Stomach (tissue), 8 donors: ENCODE measurements at regions not wholly inside any gene's neighbourhood (a gene's known extent, or its start where the extent isn't known, plus 50 kb on each side); places are given as distances from the start of the nearest gene placed in this dataset.

Source experiments
- DNase-seq, 2 donors: peaks; one replicate each; pipeline versions ENCODE4 v3.0.0 to v3.0.0-alpha.2; 2013 to 2019
- H3K27ac ChIP-seq, 5 donors: fragments of 200-600 bp in 4 of 5; sonication (generic) in 4 of 5; one replicate each; pipeline ENCODE4 v1.5.1; 2013 to 2019; ENCODE audit warnings: mild to moderate bottlenecking in 1 of 5, moderate library complexity in 1 of 5
- H3K27me3 ChIP-seq, 3 donors: fragments of 200-600 bp; sonication (generic); one replicate each; pipeline ENCODE4 v1.5.1; 2017 to 2019; ENCODE audit warnings: mixed run types in 1 of 3
- H3K36me3 ChIP-seq, 4 donors: fragments of 200-600 bp; sonication (generic); 1 replicate in 3 of 4; 2 replicates in 1 of 4; pipeline ENCODE4 v1.5.1; 2016 to 2019
- H3K4me1 ChIP-seq, 4 donors: fragments of 200-600 bp; sonication (generic); one replicate each; pipeline ENCODE4 v1.5.1; 2016 to 2019
- H3K4me3 ChIP-seq, 4 donors: fragments of 200-600 bp; sonication (generic) in 3 of 4; one replicate each; pipeline ENCODE4 v1.5.1; 2016 to 2019; ENCODE audit warnings: mild to moderate bottlenecking in 1 of 4
- H3K9me3 ChIP-seq, 4 donors: fragments of 200-600 bp; sonication (generic); one replicate each; pipeline ENCODE4 v1.5.1; 2016 to 2019
- CTCF ChIP-seq, 7 experiments: fragments of 450-650 bp in 4 of 7; fragments of 200-600 bp in 3 of 7; sonication (generic) in 3 of 7; IDR thresholded peaks; one replicate each; pipeline ENCODE4 v1.5.1; 2016 to 2019; ENCODE audit warnings: antibody characterized with exemption in 7 of 7, control low read depth in 2 of 7, mild to moderate bottlenecking in 1 of 7
- EP300 ChIP-seq: sonication (generic); formaldehyde crosslinking; IDR thresholded peaks from one replicate; pipeline ENCODE4 v1.6.1; 2017; ENCODE audit warnings: antibody characterized with exemption
- POLR2A ChIP-seq, 4 donors: fragments of 450-650 bp; IDR thresholded peaks; one replicate each; pipeline ENCODE4 v1.6.1; 2016; ENCODE audit warnings: antibody characterized with exemption in 4 of 4, control low read depth in 2 of 4, mild to moderate bottlenecking in 1 of 4, moderate library complexity in 1 of 4
- POLR2AphosphoS5 ChIP-seq, 3 donors: sonication (generic); formaldehyde crosslinking; IDR thresholded peaks; one replicate each; pipeline ENCODE4 v1.6.1; 2016; ENCODE audit warnings: antibody characterized with exemption in 3 of 3
- WGBS, 5 donors: extraction: QIAGEN DNeasy Blood & Tissue Kit in 3 of 5; methylation state at CpG; one replicate each; pipeline versions ENCODE4 v1.1.5 to v1.1.7; 2013 to 2018; 5-methylcytosine and 5-hydroxymethylcytosine counted together
- intact Hi-C: fragments of 100-400 bp; cut with DNase I; formaldehyde crosslinking; loops from one replicate; pipeline ENCODE4 v1.15.1; 2023; ENCODE audit warnings: low total_unique reads
- donor health status: healthy with polysubstance abuse.
- donor health status: Bipolar disorder and iron deficiency.
- donor health status: healthy.

GRCh38 chr6:154656660-154657059 is 76.6 kb upstream of the SCAF8 start:
- H3K9me3 ChIP-seq, result no peaks in the 10 kb centered on the region
- 90 to 98% (median 93%) methylated on average over 2 of the region's 2 CpGs for WGBS, 5 donors
- no peak overlapping the region for H3K27ac ChIP-seq
- peaks cover 0 to 16% (median 6%) of the 10 kb centered on the region in 4 donors for H3K4me1 ChIP-seq
- no peak overlapping the region for H3K4me3 ChIP-seq
- no peaks in the 10 kb centered on the region for H3K36me3 ChIP-seq
- intact Hi-C loops, result no loop called here
- H3K27me3 ChIP-seq, result no peaks in the 10 kb centered on the region
- TF ChIP-seq EP300, result no peak
- TF ChIP-seq CTCF (IDR thresholded peaks at IDR 0.05), result no peak
- TF ChIP-seq POLR2AphosphoS5 (IDR thresholded peaks at IDR 0.05), result no peak
- TF ChIP-seq POLR2A (IDR thresholded peaks at IDR 0.05), result no peak
- DNase-seq, result no peak

- no peak overlapping the region for H3K4me3 ChIP-seq
- intact Hi-C loops, result no loop called here
- H3K36me3 ChIP-seq, result no peaks in the 10 kb centered on the region
- 60 to 71% (median 64%) methylated on average over 4 of the region's 4 CpGs for WGBS, 5 donors
- no peak for DNase-seq
- no peaks in the 10 kb centered on the region for H3K9me3 ChIP-seq
- H3K4me1 ChIP-seq, result no peaks in the 10 kb centered on the region
- TF ChIP-seq POLR2AphosphoS5 (IDR thresholded peaks at IDR 0.05) (no peak), CTCF (IDR thresholded peaks at IDR 0.05) (no peak), EP300 (no peak), POLR2A (IDR thresholded peaks at IDR 0.05) (no peak)
- H3K27me3 ChIP-seq, result no peaks in the 10 kb centered on the region
- no peak overlapping the region for H3K27ac ChIP-seq
Measured at GRCh38 chr6:154661768-154662167, 71.4 kb upstream of the SCAF8 start.

- H3K4me1 ChIP-seq, result no peaks in the 10 kb centered on the region
- DNase-seq, result no peak
- no peaks in the 10 kb centered on the region for H3K9me3 ChIP-seq
- H3K4me3 ChIP-seq, result no peak overlapping the region
- no peak for TF ChIP-seq CTCF (IDR thresholded peaks at IDR 0.05)
- no peak for TF ChIP-seq EP300
- TF ChIP-seq POLR2A (IDR thresholded peaks at IDR 0.05), result no peak
- no peak for TF ChIP-seq POLR2AphosphoS5 (IDR thresholded peaks at IDR 0.05)
- H3K27ac ChIP-seq, result no peak overlapping the region
- H3K36me3 ChIP-seq, result no peaks in the 10 kb centered on the region
- intact Hi-C loops, result no loop called here
- WGBS, 5 donors, result 85 to 93% (median 89%) methylated on average over 3 of the region's 3 CpGs
- no peaks in the 10 kb centered on the region for H3K27me3 ChIP-seq
Measured at GRCh38 chr6:154664287-154664686, 68.9 kb upstream of the SCAF8 start.

GRCh38 chr6:154668156-154668555 is 65.1 kb upstream of the SCAF8 start:
- no peaks in the 10 kb centered on the region for H3K27me3 ChIP-seq
- TF ChIP-seq POLR2A (IDR thresholded peaks at IDR 0.05) (no peak), EP300 (no peak), CTCF (IDR thresholded peaks at IDR 0.05) (no peak), POLR2AphosphoS5 (IDR thresholded peaks at IDR 0.05) (no peak)
- no peaks in the 10 kb centered on the region for H3K9me3 ChIP-seq
- intact Hi-C loops, result no loop called here
- H3K36me3 ChIP-seq, result no peaks in the 10 kb centered on the region
- DNase-seq, result no peak
- no peak overlapping the region for H3K4me3 ChIP-seq
- 74 to 93% (median 87%) methylated on average over 2 of the region's 2 CpGs for WGBS, 5 donors
- no peaks in the 10 kb centered on the region for H3K4me1 ChIP-seq
- no peak overlapping the region for H3K27ac ChIP-seq
